ENCODE measurements at regions not wholly inside any gene's neighbourhood (a gene's known extent, or its start where the extent isn't known, plus 50 kb on each side); places are given as distances from the start of the nearest gene placed in this dataset.

- Mint-ChIP-seq H3K36me3 (no peaks in the 10 kb centered on the region), H3K27me3 (no peaks in the 10 kb centered on the region), H3K4me3 (no peak overlapping the region), H3K9me3 (peaks cover 0 to 25% (median 3%) of the 10 kb centered on the region in 9 donors), H3K4me1 (no peaks in the 10 kb centered on the region), H3K27ac (no peak overlapping the region)
- ATAC-seq (no peak), DNase-seq (no peak)
- POLR2A ChIA-PET = no interaction called here
Observed at GRCh38 chr9:80931163-80931562, 758.2 kb downstream of the TLE1 start.

- Mint-ChIP-seq H3K4me3 (no peak overlapping the region), H3K9me3 (peaks cover 0 to 15% (median 3%) of the 10 kb centered on the region in 9 donors), H3K4me1 (no peaks in the 10 kb centered on the region), H3K27ac (no peak overlapping the region), H3K36me3 (no peaks in the 10 kb centered on the region), H3K27me3 (no peaks in the 10 kb centered on the region)
- POLR2A ChIA-PET = no interaction called here
- ATAC-seq (no peak), DNase-seq (no peak)
Observed at GRCh38 chr9:80928697-80929096, 760.6 kb downstream of the TLE1 start.

- H3K27ac Mint-ChIP-seq = no peak overlapping the region
- POLR2A ChIA-PET = no interaction called here
- ATAC-seq = no peak
Observed at GRCh38 chr9:80926611-80927010, 762.7 kb downstream of the TLE1 start.

GRCh38 chr9:80922544-80922943, 766.8 kb downstream of the TLE1 start:
- H3K9me3 Mint-ChIP-seq = peaks cover 0 to 32% (median 10%) of the 10 kb centered on the region in 9 donors
- H3K27me3 Mint-ChIP-seq = peaks cover 0 to 2% (median 0%) of the 10 kb centered on the region in 5 donors
- ATAC-seq = no peak
- DNase-seq = no peak
- no peaks in the 10 kb centered on the region for H3K4me1 Mint-ChIP-seq
- H3K4me3 Mint-ChIP-seq = no peak overlapping the region
- no peaks in the 10 kb centered on the region for H3K36me3 Mint-ChIP-seq
- H3K27ac Mint-ChIP-seq = no peak overlapping the region
- POLR2A ChIA-PET = no interaction called here

More at GRCh38 chr9:80926611-80927010, 762.7 kb downstream of the TLE1 start:
- H3K36me3 Mint-ChIP-seq = no peaks in the 10 kb centered on the region
- H3K27me3 Mint-ChIP-seq = peaks cover 0 to 2% (median 0%) of the 10 kb centered on the region in 5 donors
- H3K4me1 Mint-ChIP-seq = no peaks in the 10 kb centered on the region
- H3K4me3 Mint-ChIP-seq = no peak overlapping the region
- peaks cover 0 to 20% (median 4%) of the 10 kb centered on the region in 9 donors for H3K9me3 Mint-ChIP-seq
- DNase-seq = no peak

- no peak for DNase-seq
- no peak for ATAC-seq
- Mint-ChIP-seq H3K9me3 (peaks cover 0 to 7% (median 0%) of the 10 kb centered on the region in 9 donors), H3K4me1 (no peaks in the 10 kb centered on the region), H3K27ac (no peak overlapping the region), H3K4me3 (no peak overlapping the region), H3K36me3 (no peaks in the 10 kb centered on the region), H3K27me3 (no peaks in the 10 kb centered on the region)
- POLR2A ChIA-PET = no interaction called here
Observed at GRCh38 chr9:80906728-80907127, 782.6 kb downstream of the TLE1 start.

- no peak for ATAC-seq
- no peak for DNase-seq
- H3K36me3 Mint-ChIP-seq = no peaks in the 10 kb centered on the region
- no peaks in the 10 kb centered on the region for H3K4me1 Mint-ChIP-seq
- H3K9me3 Mint-ChIP-seq = peaks cover 0 to 7% (median 0%) of the 10 kb centered on the region in 9 donors
- POLR2A ChIA-PET = no interaction called here
- no peak overlapping the region for H3K27ac Mint-ChIP-seq
- no peaks in the 10 kb centered on the region for H3K27me3 Mint-ChIP-seq
- H3K4me3 Mint-ChIP-seq = no peak overlapping the region
Observed at GRCh38 chr9:80899208-80899607, 790.1 kb downstream of the TLE1 start.

- POLR2A ChIA-PET = no interaction called here
- H3K36me3 Mint-ChIP-seq = no peaks in the 10 kb centered on the region
- H3K9me3 Mint-ChIP-seq = peaks cover 0 to 4% (median 0%) of the 10 kb centered on the region in 9 donors
- H3K4me3 Mint-ChIP-seq = no peak overlapping the region
- H3K27me3 Mint-ChIP-seq = no peaks in the 10 kb centered on the region
- H3K4me1 Mint-ChIP-seq = no peaks in the 10 kb centered on the region
- no peak overlapping the region for H3K27ac Mint-ChIP-seq
- DNase-seq (no peak), ATAC-seq (no peak)
Observed at GRCh38 chr9:80893190-80893589, 796.2 kb downstream of the TLE1 start.

GRCh38 chr9:80892703-80893102, 796.6 kb downstream of the TLE1 start:
- peaks cover 0 to 4% (median 0%) of the 10 kb centered on the region in 9 donors for H3K9me3 Mint-ChIP-seq
- no peaks in the 10 kb centered on the region for H3K27me3 Mint-ChIP-seq
- ATAC-seq = no peak
- POLR2A ChIA-PET = no interaction called here
- H3K4me1 Mint-ChIP-seq = no peaks in the 10 kb centered on the region
- no peak overlapping the region for H3K27ac Mint-ChIP-seq
- H3K36me3 Mint-ChIP-seq = no peaks in the 10 kb centered on the region
- DNase-seq = no peak
- no peak overlapping the region for H3K4me3 Mint-ChIP-seq

GRCh38 chr9:80890124-80890523, 799.2 kb downstream of the TLE1 start:
- Mint-ChIP-seq H3K4me3 (no peak overlapping the region), H3K27ac (no peak overlapping the region), H3K36me3 (no peaks in the 10 kb centered on the region), H3K4me1 (no peaks in the 10 kb centered on the region), H3K27me3 (no peaks in the 10 kb centered on the region), H3K9me3 (peaks cover 0 to 3% (median 0%) of the 10 kb centered on the region in 9 donors)
- POLR2A ChIA-PET = no interaction called here
- DNase-seq (no peak), ATAC-seq (no peak)

- Mint-ChIP-seq H3K36me3 (no peaks in the 10 kb centered on the region), H3K27ac (no peak overlapping the region), H3K4me3 (no peak overlapping the region), H3K9me3 (peaks cover 0 to 3% (median 0%) of the 10 kb centered on the region in 9 donors), H3K4me1 (no peaks in the 10 kb centered on the region), H3K27me3 (peaks cover 0 to 2% (median 0%) of the 10 kb centered on the region in 5 donors)
- DNase-seq (no peak), ATAC-seq (no peak)
- POLR2A ChIA-PET = no interaction called here
Observed at GRCh38 chr9:80885894-80886293, 803.5 kb downstream of the TLE1 start.

- POLR2A ChIA-PET = no interaction called here
- no peak overlapping the region for H3K4me3 Mint-ChIP-seq
- ATAC-seq (no peak), DNase-seq (no peak)
- H3K9me3 Mint-ChIP-seq = peaks cover 0 to 3% (median 0%) of the 10 kb centered on the region in 9 donors
- H3K27me3 Mint-ChIP-seq = peaks cover 0 to 2% (median 0%) of the 10 kb centered on the region in 5 donors
- no peaks in the 10 kb centered on the region for H3K4me1 Mint-ChIP-seq
- no peak overlapping the region for H3K27ac Mint-ChIP-seq
- no peaks in the 10 kb centered on the region for H3K36me3 Mint-ChIP-seq
Observed at GRCh38 chr9:80883826-80884579, 805.3 kb downstream of the TLE1 start.

- H3K9me3 Mint-ChIP-seq = peaks cover 0 to 3% (median 0%) of the 10 kb centered on the region in 9 donors
- H3K27ac Mint-ChIP-seq = no peak overlapping the region
- peaks cover 0 to 2% (median 0%) of the 10 kb centered on the region in 5 donors for H3K27me3 Mint-ChIP-seq
- ATAC-seq = no peak
- H3K4me3 Mint-ChIP-seq = no peak overlapping the region
- no peak for DNase-seq
- no peaks in the 10 kb centered on the region for H3K36me3 Mint-ChIP-seq
- H3K4me1 Mint-ChIP-seq = no peaks in the 10 kb centered on the region
- POLR2A ChIA-PET = no interaction called here
Observed at GRCh38 chr9:80883426-80883825, 805.9 kb downstream of the TLE1 start.

GRCh38 chr9:80881940-80882339, 807.4 kb downstream of the TLE1 start:
- H3K36me3 Mint-ChIP-seq = no peaks in the 10 kb centered on the region

GRCh38 chr9:80881320-80881719, 808.0 kb downstream of the TLE1 start:
- H3K4me3 Mint-ChIP-seq = no peak overlapping the region
- POLR2A ChIA-PET = no interaction called here
- peaks cover 0 to 2% (median 0%) of the 10 kb centered on the region in 5 donors for H3K27me3 Mint-ChIP-seq
- no peaks in the 10 kb centered on the region for H3K4me1 Mint-ChIP-seq
- no peak for DNase-seq
- ATAC-seq = no peak
- no peaks in the 10 kb centered on the region for H3K36me3 Mint-ChIP-seq
- no peak overlapping the region for H3K27ac Mint-ChIP-seq
- H3K9me3 Mint-ChIP-seq = peaks cover 0 to 7% (median 0%) of the 10 kb centered on the region in 9 donors

More at GRCh38 chr9:80881940-80882339, 807.4 kb downstream of the TLE1 start:
- Mint-ChIP-seq H3K4me3 (no peak overlapping the region), H3K4me1 (no peaks in the 10 kb centered on the region), H3K27ac (no peak overlapping the region), H3K27me3 (peaks cover 0 to 2% (median 0%) of the 10 kb centered on the region in 5 donors), H3K9me3 (peaks cover 0 to 3% (median 0%) of the 10 kb centered on the region in 9 donors)
- DNase-seq (no peak), ATAC-seq (no peak)
- POLR2A ChIA-PET = no interaction called here

Measured in naive thymus-derived CD8-positive, alpha-beta T cell (primary cell).